ENCODE measurements at regions not wholly inside any gene's neighbourhood (a gene's known extent, or its start where the extent isn't known, plus 50 kb on each side); places are given as distances from the start of the nearest gene placed in this dataset.

DNA sequence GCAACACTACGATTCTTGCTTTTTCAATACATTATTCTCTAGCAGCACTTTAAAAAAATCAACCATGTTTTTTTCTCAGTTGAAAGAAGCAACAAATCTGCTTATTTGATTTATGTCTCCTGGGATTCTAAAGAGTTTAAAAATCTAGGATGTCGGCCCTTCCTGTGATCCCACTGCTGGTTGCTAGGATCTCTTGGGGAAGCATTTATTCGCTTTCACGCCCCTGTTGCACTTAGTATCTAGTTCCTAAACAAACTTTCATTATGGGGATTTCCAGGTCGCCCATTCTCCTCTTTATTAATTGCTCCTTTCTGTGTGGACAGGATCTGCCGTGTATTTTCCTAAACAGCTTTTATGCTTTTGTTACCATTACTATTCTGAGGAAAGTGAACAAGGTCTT is 313.5 kb downstream of the AGTPBP1 start:
- DNase-seq (ENCODE audit: low read depth in 2 of 2), result no peak

DNA sequence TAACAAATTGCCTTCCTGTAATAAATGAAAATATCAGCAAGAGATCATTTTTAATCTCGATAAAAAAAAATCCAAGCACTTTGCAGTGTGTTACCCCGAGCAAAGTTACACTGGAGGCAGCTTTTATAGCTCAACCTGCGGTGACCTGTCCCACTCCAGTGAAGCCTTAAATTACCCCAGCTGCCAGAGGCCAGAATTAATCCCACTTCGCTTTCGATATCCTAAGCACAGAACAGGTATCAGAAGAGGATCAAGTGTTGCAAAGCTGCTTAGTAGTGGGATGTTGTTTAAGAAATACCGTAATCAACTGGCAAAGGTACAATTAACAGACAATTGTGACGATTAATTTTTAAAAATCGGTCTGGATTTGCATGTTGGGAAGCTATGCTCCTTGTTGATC is 314.0 kb downstream of the AGTPBP1 start:
- DNase-seq (ENCODE audit: low read depth in 2 of 2), result no peak

DNA sequence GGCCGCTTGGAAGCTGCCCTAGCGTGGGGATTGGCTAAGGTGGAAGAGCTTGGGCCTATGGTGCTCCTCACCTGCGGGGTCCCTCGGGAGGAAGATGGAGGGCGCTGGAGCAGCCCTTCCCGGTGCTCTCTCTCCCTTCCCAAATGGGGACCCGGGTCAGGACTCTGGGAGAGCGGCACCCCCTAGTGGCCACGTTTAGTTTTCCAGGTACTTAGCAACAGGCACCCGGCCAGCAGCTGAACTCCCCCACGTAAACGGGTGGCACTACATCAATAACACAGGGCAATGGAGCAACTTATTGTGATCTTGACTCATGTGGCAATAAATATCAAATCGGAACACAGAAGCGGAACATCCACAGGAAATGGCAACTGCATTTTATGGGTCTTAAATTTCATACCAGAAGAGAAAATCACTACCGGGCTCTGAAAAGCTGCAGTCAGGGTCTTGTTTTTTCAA is 316.6 kb downstream of the AGTPBP1 start:
- DNase-seq (ENCODE audit: low read depth in 2 of 2), result peak; percentile 14 to 26

DNA sequence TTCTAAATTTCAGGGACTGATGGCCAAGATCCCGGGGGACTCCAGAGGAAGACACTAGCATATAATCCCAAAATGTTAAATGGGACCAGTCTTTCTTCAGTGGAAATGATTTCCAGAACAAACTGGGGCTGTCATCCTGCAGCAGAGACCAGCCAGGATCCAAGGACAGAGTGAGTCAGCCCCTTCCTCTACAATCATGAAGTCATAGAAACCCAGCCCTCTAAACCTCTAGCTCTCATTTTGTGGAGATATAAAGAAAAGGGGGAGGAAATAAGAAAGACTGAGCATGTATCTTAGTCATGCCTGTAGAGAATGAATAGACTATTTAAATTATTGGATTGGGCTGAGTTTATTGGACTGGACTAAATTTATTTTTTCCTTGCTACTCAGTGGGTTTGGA is 318.3 kb downstream of the AGTPBP1 start:
- no peak for DNase-seq (ENCODE audit: low read depth in 2 of 2)

DNA sequence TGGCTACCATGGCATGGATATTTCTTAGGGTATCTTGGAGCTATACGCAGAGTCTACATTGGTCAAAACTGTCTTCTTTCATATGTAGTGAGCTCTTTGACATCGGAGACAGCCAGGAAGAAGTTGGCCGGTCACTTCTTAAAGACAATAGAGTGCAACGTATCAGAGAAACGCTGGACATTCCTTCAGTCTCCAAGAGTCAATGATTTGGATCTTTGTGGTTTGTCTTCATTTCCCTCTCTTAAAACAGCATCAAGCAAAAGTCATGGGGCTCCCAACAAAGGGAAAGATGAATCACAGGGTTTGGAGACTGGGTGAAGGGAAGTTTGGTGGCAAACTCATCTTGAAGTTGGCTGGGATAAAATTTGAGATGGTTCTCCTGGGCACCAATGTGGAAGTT is 320.1 kb downstream of the AGTPBP1 start:
- no peak for DNase-seq (ENCODE audit: low read depth in 2 of 2)

DNA sequence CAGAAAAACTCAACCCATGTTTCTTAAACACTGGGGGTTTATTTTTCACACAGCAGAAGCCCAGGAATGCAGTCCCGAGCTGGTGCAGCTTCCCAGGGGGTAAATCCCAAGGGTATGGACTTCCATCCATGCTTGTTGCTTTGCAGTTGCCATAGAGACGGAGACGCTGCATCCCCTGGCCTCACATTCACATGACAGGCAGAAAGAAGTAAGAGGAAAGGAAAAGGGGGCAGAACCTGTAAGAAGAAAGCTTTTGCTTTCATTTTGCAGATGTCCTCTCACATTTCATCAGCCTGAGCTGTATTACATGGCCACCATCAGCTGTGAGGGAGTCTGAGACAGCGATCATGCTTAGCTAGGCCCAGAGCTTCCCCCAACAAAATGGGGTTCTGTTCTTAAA is 321.0 kb downstream of the AGTPBP1 start:
- DNase-seq (ENCODE audit: low read depth in 2 of 2), result no peak

DNA sequence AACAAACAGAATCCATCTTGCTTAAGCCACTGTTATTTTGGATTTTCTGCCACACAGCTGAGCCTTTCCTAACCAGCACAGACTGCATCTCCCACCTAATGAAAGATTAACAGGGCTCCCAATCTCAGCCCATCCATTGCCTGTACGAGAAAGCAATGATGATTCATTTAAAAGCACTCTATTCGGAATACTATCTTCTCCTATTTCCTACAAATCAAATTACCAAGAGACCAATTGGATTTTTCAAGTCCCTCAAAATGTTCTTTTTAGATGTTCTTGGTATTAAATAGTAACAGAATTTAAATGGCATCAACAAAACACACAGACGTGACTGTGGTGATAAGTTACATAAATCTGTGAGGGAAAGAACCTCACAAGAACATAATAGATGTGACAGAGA is 324.1 kb downstream of the AGTPBP1 start:
- DNase-seq (ENCODE audit: low read depth in 2 of 2), result no peak

DNA sequence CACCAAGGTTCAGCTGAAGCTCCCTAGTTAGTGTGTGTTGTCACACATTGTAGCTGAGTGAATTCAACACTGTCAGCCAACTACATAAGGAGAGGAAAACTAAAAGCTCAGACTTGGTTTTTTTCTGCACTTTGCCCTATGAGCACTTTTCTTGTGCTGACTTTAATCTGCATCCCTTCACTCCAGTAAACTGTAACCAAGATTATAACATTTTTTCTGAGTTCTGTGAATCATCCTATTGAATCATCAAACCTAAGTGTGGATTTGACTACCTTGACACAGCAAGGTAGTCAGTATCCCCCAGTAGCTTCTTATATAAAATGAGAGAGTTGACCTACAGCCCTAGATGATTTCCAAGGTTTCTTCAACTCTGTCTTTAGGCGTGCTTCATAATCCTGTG is 325.0 kb downstream of the AGTPBP1 start:
- DNase-seq (ENCODE audit: low read depth in 2 of 2), result no peak

DNA sequence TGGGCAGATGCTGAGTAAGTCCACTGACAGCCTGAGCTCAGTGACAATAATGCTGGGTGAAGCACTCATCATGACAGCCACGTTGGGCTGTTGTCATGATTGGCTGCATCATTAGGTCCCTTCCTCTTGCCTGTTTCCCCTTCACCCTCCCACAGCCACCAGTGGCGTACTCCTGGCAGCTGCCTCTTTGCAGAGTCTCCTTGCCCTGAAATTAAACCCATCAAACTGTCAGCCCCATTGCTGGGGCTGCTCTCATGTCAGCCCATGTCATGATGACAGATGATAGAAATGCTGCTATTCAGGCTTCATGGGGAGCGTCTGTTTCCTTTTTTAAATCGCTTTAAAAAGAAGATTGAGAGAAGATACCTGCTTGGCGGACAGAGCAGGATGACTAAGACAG is 327.4 kb downstream of the AGTPBP1 start:
- no peak for DNase-seq (ENCODE audit: low read depth in 2 of 2)

DNA sequence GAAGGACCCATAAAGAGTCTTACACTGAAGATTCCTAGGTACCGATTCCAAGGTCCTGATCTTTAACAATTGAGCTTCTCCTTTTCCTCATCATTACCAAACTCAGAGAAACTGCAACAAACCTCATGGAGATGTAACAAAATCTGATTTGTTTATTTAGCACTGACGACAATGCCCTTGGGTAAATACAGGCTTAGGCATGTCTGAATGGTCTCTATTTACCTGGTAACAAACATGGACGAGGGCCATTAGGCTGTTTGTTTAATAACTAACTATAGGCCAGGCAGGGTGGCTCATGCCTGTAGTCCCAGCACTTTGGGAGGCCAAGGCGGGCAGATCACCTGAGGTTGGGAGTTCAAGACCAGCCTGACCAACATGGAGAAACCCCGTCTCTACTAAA is 333.3 kb downstream of the AGTPBP1 start:
- no peak for DNase-seq (ENCODE audit: low read depth in 2 of 2)

DNA sequence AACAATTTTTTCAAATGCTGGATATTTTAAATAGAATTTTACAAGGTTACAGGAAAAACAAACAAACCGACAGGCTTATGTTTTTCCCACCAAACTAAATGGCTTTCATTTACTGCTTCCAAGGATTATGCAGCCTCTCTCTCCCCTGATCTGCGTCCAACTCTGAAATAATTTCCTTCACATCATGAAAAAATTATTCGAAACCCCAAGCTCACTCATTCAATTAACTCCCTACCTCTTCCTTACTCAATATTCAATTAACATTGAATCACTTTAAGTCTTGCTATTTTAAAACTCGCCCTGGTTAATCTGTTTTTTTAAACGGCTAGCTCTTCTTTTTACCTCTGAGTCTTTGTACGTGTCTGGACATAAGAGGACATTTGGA is 336.2 kb downstream of the AGTPBP1 start:
- DNase-seq (ENCODE audit: low read depth in 2 of 2), result no peak

DNA sequence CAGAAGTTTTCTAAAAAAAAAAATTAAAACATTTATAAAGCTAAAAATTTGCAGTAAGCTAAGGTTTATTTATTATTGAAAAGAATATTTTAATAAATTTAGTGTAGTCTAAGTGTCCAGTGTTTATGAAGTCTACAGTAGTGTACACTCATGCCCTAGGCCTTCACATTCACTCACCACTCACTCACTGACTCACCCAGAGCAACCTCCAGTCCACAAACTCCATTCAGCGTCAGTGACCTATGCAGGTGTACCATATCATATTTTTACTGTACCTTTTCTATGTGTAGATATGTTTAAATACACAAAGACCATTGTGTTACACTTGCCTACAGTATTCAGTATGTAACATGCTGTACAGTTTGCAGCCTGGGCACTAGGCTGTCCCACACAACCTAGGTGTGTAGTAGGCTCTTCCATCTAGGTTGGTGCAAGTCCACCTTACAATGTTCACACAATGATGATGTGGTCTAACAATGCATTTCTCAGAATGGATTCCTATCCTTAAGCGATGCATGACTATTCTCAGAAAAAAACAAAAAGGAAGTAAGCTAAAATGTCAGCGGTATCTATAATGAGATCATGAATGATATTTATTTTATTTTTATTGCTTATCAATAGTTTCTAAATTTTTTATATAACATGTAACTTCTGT is 336.7 kb downstream of the AGTPBP1 start:
- DNase-seq (ENCODE audit: low read depth in 2 of 2), result no peak

DNA sequence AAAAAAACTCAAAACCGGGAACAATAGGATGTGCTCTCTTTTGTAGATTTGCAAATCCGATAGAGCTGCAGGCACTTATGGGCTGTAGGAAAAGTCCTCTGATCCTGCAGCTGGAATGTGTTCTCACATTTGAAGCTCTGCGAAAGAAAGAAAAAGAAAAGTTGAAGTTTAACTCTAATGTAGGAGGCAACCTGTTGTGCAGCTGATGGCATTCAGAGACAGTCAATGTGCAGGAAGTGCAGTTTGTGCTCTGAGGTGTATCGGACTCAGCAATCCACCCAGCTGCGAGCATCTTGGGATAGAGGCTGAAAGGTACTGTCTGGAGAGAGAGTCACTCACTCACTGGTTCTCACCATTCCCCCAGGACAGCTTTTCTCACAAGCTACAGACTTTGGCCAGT is 339.2 kb downstream of the AGTPBP1 start:
- no peak for DNase-seq (ENCODE audit: low read depth in 2 of 2)

DNA sequence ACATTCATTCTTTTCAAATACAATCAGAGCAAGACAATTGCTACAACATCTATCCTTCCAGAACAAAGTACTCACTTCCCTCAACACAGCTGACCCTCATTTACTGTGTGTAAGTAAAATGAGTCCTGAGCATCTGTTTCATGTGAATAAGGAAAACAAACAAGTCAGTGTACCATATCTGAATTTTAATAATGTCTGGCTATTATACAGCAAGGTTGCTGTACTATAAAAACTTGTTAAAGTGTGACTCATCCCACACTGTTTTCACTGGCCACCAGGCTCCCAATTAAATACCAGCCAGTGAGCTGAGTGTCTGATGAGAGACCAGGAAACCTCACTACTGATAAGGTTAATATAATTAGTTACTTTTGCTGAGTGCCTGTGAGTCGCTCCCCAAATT is 339.8 kb downstream of the AGTPBP1 start:
- no peak for DNase-seq (ENCODE audit: low read depth in 2 of 2)

DNA sequence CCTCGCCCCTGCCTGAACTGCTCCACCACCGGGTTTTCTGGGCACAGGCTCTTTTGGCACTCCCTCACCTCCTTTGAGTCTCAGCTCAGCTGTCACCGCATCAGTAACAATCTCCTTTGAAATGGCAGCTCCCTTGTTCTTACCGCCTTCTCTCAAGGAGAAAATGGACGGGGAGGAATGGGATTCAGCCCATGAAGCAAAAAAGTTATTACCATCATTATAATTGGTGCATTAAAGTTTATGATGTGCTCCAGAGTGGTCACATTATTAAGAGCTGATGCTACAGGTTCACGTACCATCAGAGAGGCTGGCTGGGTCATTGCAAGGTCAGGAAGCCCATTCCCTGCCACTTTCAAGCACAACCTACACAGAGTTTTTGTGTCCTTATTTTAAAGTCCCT is 344.7 kb downstream of the AGTPBP1 start:
- no peak for DNase-seq (ENCODE audit: low read depth in 2 of 2)

DNA sequence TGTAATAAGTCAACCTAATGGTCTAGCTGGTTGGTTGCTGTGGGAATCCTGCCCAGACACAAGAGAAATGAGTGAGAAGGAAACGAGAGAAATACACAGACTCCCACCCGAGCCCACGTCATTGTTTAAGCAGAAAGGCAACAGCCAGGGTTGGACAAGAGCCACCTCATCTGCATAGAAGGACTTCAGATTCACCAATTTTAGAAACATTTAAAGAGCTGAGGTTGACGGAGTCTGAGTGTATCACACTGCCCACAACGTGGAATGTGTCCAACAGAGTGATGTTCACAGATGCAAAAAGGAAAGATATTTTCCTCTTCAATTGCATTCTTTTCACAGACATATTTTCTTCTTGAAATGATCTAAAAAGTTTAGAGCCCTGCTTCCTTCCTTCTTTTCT is 349.5 kb downstream of the AGTPBP1 start:
- DNase-seq (ENCODE audit: low read depth in 2 of 2), result no peak

DNA sequence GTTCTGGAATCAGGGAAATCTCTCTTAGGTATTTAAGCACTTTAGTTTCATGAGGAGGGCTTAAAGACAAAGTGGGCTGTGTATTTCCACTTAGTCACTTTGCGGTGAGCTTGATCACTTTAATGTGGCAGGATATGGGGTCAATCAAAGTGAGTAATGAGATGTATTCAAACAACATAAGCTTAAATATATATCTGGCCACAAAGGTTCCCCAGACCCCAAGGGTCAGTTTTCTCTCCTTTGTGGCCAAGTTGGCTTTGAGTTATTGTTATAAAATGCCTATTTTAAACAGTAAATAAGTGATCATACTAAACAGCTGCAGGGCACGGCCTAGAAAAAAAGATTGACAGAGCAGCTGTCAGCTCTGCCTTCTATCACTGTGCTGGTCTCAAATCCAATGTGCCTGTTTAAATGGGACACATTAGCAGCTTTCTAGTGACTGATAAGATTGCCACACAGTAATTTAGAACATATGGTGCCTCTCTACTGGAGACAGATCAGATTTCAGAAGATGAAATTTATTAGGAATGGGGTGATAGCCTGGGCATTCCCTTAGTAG is 363.9 kb downstream of the AGTPBP1 start:
- no peak for DNase-seq (ENCODE audit: low read depth in 2 of 2)

DNA sequence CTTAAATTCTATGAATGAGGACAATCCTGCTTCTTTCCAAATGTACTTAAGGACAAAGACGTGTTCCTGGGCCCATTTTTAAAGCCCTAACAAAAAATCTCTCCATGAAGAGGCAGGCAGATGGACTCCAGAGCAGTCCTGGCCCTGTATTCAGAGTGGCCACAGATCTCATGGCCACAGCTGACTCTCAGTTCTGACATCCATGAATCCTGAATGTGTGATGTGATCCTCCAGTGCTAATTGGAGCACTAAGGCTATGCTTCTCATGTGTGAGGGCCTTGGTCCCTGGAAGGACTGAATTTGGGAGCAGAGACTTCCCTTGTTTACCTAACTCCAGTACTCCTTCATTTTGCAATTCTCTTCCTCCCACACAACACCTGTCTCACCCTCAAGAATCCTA is 373.0 kb downstream of the AGTPBP1 start:
- no peak for DNase-seq (ENCODE audit: low read depth in 2 of 2)

DNA sequence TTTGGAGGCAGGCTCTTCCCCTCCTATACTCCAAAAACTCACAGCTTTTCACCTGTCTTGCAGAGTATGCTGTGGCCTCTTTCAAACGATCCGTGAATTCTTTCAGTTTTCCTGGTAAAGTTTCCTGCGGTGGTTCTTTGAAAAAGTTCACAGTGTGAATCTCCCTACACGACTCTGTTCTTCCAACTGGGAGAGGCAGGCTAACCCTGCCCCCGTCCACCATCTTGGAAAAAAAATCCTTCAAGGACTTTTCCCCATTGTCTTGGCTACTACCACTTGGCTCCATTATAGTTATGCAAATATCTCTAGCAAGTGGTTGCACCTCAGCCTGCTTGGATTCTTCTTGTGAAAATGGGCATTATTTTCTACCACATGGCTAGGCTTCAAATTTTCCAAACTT is 382.6 kb downstream of the AGTPBP1 start:
- no peak for DNase-seq (ENCODE audit: low read depth in 2 of 2)

DNA sequence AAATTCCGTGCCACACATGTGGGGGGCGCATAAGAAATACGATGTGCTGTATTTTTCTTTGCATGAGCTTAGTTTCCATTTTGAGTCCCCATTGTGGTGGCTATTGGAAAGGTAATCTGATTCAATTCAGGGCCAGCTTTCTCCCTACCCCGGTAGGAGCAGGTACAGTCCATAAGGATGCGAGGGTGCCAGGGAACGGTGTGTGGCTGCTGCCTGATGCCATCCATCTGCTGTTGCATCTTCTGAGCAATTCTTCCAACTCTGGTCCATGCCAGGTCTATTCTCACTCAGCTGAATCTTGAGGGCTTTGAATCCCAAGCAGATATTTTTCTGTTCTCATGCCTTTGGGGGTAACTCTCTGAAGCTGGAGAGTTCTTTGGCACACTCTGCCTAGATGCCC is 392.7 kb downstream of the AGTPBP1 start:
- no peak for DNase-seq (ENCODE audit: low read depth in 2 of 2)

DNA sequence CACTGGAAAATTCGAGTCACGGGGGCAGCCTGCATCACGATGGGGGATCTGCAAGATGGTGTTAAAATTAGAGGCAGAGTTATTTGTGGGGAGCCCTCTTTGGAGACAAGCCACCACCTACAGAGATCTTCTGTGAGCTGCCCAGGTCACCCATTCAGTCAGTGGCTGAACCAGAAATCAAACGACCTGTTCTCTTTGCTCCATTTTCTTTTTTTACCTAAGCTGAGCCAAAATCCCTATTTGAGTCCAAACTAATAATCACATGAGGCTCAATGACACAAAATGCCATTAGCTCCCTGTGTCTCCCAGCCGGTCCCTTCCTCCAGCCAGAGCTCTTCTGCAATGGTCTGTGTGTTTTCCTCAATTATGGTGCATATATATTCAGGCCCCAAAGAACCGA is 394.2 kb downstream of the AGTPBP1 start:
- no peak for DNase-seq (ENCODE audit: low read depth in 2 of 2)

DNA sequence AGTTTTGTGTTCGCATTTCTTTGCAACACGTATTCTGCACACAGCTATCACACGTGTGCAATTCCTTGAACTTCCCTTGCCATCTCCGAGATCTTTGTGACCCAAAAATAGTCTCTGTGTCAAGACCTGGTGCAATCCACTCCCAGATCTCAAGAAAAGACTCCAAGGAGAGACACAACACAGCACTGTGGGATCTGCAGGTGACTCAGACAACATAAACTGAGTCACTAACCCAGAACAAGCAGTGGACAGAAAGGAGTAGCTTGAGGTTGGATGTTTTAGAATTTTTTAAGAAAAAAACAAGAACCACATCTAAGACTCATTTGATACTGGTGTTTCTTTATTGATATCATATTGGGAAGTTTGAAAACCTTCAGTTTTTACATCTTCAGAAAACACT is 396.9 kb downstream of the AGTPBP1 start:
- DNase-seq (ENCODE audit: low read depth in 2 of 2), result no peak

DNA sequence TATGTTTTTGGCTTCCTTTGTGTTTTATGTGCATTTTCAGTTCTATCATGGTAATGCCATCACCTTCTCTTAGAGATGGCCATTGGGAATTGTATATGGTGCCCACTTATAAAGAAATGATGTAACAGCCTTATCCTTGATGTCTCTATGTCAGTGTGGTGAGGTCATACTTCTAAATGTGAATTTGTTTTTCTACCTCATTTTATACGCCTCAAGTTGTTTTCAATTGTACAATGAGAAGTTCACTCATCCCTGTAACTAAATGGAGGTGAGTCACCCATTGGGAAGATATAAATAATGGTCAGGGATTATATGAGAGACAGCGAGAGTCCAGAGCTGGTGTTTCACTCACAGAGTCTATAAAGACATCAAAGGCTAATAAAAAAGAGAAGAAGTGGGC is 402.4 kb downstream of the AGTPBP1 start:
- DNase-seq (ENCODE audit: low read depth in 2 of 2), result no peak

DNA sequence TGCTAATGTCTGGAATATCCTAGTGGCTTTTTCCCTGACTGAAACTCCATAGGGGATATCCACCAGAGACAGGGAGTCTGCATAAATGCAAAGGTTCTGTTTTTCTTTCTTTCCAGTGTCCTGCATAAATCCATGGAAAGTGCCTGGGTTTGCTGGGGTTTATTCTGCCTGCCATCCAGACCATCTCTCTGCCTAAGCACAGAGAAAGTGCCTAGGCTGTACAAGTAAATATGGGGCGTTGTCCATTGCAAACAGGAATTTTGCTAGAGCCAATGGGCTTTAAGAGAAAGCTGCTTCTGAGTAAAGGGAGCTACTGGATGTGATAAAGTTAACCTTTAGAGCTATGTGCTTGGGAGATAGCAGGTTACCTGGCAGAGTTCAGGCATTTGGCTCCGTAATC is 407.5 kb downstream of the AGTPBP1 start:
- no peak for DNase-seq (ENCODE audit: low read depth in 2 of 2)
